Islet precursor cell (in vitro differentiated cells): ENCODE measurements at regions not wholly inside any gene's neighbourhood (a gene's known extent, or its start where the extent isn't known, plus 50 kb on each side); places are given as distances from the start of the nearest gene placed in this dataset.
"Not testable (repeated sequence)": the region's sequence is repeated elsewhere in the genome, so short reads cannot be mapped to it uniquely, and the experiment has no call there.

ENCODE experiments used
- DNase-seq: peaks from one replicate; pipeline ENCODE4 v3.0.0-alpha.2; 2018

DNA sequence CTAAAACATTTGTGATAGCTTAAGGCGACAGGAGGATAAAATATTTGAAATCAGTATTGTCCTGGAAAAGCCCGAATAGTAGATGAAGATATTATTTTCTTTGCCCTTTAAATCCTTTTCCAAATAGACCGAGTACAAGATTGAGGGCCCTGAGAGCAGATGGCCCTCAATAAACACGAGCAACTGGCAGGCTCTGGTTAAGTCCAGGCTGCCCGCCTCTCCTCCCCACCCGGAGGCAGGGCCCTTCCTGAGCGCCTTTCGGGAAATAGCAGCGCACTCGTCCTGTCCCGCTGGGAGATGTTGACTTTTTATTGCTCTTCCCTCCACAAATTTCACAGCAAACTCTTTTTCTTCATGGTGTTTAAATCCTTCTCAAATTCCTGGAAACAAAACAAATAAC, 50.8 kb upstream of the MAX start:
- DNase-seq, result no peak

- DNase-seq, result peak; percentile 71
Observed at GRCh38 chr14:65156568-65157366, 54.5 kb upstream of the MAX start.

- no peak for DNase-seq
Observed at GRCh38 chr14:65159281-65160062, 57.2 kb upstream of the MAX start.

DNA sequence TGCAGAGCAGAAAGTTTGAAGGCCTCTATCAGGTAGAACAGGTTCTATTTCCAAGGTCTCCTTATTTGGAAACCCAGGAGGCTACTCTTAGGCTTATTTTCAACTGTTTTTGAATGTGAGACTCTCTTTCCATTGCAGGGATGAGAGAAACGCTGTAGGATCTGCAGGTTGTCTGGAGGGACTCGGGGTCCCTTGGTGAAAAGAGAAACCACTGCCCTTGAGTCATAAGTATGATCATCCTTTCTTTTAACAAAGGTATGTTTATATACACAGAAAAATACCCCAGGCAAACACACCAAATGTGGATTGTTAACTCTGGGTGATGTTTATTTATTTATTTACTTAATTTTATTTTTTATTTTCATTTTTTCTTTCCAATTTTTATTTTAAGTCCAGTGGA, 57.8 kb upstream of the MAX start:
- DNase-seq, result no peak

DNA sequence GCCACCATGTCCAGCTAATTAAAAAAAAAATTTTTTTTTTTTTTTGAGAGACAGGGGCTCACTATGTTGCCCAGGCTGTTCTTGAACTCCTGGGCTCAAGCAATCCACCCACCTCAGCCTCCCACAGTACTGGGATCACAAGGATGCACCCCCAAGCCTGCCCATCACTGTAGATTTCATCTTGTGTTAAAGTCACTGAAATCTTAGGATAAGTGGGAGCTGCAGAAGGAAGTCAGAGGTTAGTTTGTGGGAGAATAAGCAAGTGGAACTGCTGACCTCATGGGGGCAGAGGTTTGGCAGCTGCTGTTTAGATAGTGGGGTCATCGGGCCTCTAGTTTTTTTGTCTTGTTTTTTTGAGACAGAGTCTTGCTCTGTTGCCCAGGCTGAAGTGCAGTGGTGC, 59.7 kb upstream of the MAX start:
- DNase-seq, result no peak

GRCh38 chr14:65164068-65164824, 61.9 kb upstream of the MAX start:
- no peak for DNase-seq

DNA sequence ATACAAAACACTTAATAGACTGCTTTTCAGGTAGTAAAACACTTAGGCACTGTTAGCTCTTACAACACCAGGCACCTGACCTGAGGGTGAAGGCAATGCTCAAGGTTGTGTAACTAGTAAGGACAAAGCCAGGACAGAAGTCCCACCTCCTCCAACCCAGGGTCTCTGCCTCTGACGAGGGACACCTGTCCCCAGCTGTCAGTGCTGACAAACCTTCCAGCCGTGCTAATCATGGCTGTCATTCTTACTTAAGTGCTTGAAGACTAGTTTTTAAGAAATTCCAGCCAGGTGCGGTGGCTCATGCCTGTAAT, 62.5 kb upstream of the MAX start:
- DNase-seq, result peak; percentile 75

GRCh38 chr14:65167072-65167645, 64.8 kb upstream of the MAX start:
- no peak for DNase-seq

DNA sequence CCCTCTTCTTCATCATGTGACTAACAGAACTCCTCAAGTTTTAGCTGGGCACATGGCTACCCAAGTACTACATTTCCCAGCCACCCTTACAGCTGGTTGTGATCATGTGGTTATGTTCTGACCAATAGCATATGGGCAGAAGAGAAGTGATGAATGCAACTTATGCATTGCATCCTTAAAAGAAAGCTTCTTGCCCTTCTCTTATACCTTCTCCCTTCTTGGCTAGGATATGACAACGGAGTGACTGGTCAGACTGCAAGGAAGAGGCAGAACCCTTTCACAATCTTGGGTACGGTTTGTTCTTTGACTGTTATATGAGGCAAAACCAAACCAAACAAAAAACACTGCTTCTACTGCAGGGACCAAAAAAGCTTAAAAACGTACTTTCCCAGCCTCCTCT, 66.5 kb upstream of the MAX start:
- no peak for DNase-seq

GRCh38 chr14:65169351-65169750, 67.0 kb upstream of the MAX start:
- DNase-seq, result no peak

- DNase-seq, result no peak
Observed at GRCh38 chr14:65170318-65170717, 68.0 kb upstream of the MAX start.

DNA sequence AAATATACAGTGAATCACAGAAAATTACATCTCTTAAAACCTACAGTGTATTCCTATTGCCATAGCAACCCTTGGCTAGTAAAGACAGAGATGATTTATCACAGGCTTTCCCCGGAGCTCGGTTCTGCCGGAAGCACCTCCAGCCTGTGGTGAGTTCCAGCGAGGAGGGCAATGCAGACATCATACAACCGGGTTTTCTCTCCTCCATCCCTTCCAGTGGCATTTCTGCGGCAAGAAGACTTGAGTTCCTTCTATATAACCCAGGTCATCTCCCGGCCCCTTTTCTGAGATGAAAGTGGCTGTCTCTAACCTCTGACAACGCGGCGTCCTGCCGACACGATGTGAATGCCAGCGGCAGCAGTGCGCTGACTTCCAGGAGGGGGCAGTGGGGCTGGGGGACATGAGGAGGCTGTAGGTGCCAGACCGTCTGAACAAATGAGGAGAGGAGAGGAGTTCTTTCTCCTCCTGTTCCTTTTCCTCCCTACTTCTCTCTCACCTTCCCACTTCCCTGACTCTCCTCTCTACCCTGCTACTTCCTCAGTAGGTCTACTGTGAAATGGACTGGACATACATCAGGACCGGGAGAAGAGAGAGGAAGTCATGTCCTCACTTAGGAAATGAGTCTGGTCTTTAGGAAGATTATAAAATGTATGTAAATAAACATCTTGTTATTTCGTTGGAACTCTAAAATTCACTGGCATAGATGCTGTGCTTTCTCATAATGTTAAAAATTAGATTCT, 68.6 kb upstream of the MAX start:
- peak; percentile 84 for DNase-seq

DNA sequence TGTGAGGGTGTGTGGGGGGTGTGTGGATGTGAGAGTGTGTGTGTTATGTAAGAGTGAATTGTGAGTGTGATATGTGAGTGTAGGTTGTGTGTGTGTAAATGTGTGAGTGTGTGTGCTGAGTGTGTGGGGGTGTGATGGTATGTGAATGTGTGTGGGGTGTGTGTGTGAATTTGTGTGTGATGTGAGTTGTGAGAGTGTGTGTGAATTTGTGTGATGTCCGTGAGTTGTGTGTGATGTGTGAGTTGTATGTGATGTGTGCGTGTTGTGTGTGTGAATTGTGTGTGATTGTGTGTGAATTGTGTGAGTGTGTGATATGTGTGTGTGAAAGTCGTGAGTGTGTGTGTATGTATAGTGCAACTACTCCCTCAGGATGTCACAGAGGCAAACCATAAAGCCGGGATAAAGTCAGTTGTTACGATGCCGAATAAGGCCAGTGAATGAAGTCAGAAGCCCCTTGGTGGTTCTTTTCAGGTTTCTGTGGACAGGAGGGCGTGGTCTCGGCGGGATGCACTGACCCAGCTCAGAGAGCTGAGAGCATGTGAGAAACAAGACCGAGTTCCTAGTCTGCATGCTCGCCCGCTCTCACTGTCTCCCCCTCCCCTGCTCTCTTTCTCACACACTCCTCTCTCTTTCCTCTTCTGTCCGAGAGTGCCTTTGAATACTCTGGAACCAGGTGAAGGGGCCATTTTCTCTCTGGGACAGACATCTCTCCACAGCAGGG, 71.8 kb upstream of the MAX start:
- peak; percentile 82 for DNase-seq

- DNase-seq, result no peak
Observed at GRCh38 chr14:65174783-65175182, 72.5 kb upstream of the MAX start.

DNA sequence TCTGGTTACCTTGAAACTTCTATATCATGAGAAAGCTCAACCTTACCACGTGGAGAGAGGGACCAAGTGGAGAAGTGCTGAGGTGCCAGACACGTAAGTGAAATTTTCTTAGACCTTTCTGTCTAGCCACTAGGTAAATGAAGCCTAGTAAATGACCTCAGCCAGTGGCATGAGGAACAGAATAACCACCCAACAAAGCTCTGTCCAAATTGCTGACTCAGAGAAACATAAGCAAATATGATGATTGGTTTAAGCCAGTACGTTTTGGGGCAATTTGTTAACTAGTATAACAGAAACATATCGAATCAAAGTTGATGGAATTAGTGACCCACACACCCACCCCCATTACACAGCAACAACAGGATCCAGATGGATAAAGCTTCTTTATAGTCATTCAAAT, 75.2 kb upstream of the MAX start:
- DNase-seq, result no peak

DNA sequence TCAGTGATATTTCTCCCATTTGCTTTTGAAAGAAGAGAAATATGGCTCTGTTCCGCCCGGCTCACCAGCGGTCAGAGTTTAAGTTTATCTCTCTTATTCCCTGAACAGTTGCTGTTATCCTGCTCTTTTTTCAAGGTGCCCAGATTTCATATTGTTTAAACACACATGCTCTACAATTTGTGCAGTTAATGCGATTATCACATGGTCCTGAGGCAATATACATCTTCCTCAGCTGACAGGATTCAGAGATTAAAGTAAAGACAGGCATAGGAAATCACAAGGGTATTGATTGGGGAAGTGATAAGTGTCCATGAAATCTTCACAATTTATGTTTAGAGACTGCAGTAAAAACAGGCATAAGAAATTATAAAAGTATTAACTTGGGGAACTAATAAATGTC, 76.9 kb upstream of the MAX start:
- DNase-seq, result not testable (repeated sequence)

DNA sequence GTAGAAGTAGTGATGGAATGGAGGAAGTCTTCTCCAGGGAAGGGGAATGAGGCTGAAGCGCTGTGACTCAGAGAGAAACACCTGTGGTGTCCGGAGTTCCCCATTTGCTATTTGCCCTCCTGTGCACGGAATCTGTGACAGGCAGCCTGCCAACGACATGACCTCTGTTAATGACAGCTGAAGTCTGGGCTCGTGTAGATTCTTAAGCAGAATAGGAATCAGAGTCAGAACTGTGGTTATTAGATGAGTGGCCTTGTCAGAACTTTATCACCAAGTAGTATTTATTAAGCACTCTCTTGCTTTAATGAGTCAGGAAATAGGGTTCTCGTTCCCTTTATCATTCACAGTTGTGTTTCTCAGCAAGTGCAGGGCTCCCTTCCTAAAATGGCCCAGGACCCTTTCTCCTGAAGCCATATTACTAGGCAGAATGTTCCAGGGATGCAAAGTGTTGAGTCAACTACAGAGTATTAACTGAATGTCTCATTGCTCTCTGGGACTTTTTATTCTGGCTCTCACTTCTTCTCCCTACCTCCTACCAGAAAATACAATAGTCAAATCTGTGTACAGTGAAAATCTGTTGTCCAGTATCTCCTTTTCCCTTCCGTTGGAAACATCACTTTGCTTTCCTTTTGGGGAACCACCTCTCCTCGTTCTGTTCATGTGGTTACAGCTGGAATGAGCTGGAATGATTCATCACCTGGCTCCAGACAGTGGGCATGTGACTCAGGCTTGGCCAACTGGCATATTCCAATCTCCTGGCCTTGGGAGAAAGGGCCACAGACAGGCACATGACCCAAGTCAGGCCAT, 77.8 kb upstream of the MAX start:
- peak; percentile 74 for DNase-seq

DNA sequence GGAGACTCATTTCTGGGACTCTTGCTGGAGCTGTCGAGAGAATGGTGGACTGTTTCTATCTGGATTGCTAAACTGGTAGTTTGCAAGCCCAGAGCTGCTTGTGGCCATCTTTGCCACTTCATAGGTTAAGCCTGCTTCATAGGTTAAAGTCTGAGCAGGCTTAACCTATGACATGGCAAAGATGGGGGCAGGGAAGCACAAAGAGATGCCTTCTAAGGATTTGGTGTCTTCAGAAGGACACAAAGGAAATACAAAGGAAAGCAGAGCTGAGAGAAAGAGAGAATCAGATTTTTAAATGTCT, 78.4 kb upstream of the MAX start:
- no peak for DNase-seq

DNA sequence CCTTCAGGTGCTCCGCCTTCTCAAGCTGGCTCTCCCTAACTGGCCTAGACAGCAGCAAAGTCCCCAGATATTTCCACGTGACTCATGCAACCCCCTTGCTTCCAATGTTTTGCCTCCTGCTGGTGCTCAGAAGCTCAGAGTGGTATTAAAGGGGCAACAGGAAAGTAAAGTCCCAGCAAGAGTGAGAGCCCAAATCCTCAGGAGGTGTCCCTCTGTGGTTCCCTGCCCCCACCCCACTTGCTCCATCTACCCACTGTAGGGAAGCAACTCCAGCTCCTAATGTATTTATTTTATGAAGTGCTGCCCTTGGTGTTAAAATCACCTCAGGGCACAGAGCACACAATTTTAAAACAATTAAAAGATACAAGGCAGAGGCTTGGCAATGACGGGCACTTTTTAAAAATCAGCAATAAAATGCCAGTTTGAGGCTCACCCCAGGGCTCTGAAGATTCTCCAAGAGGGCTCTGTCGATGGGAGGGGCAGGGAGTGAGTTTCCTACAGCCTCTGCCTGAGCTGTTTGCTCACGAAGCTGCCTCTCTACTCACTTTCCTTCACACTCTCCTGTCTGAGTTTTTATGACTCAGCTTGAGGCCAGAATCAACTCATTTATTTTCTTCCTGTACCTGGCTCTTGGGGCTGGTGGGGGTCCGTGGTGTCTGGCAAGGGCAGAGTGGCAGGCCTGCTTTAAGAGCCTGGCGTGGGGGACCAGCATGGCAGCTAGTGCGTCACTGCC, 81.9 kb upstream of the MAX start:
- DNase-seq, result peak; percentile 67

DNA sequence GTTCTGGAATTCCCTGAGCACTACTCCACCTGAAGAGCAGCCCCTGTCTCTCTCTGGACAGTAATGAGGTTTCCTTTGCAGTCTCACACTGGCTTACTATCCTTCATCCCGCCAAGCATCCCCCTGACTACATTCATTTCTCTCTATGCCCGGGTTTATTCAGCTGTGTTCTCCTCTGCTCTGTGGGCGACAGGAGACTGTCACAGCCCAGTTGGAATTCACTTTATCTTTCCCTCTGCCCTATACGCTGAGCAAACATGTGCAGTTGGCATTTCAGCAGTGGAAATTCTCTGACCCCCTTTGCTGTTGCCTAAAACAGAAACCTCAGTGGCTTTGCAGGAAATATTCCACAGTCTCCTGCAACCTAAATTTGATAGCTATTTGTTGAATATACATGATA, 83.5 kb upstream of the MAX start:
- no peak for DNase-seq

DNA sequence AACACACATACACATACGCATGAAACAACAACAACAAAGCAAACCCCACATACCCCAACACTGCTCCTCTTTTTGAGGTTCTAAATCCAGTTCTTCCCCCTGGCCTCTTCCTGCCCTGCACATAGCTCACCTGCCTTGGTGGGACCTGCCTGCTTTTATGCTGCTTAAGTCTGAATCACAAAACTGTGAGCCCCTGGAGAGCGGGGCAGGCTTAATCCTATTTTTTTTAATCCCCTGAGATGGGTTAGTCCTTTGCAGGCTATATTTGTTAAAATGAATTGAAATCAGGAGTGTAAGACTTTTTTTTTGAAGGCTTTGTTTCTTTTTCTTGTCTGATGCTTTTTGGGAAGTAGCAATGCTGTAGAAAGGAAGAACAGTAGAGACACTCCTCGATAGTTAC, 84.6 kb upstream of the MAX start:
- no peak for DNase-seq
